Peyer's patch (tissue), 4 donors: ENCODE measurements at regions not wholly inside any gene's neighbourhood (a gene's known extent, or its start where the extent isn't known, plus 50 kb on each side); places are given as distances from the start of the nearest gene placed in this dataset.

Source experiments
- DNase-seq, 3 donors: peaks; one replicate each; pipeline ENCODE4 v3.0.0-alpha.2; 2017 to 2019
- H3K27ac ChIP-seq, 4 donors: fragments of 200-600 bp; sonication (generic); one replicate each; pipeline ENCODE4 v1.5.1; 2016 to 2019
- H3K27me3 ChIP-seq, 2 donors: fragments of 200-600 bp; sonication (generic); one replicate each; pipeline ENCODE4 v1.5.1; 2019
- H3K36me3 ChIP-seq, 3 donors: fragments of 200-600 bp; sonication (generic); one replicate each; pipeline ENCODE4 v1.5.1; 2016 to 2019
- H3K4me1 ChIP-seq, 4 donors: fragments of 200-600 bp; sonication (generic); one replicate each; pipeline ENCODE4 v1.5.1; 2016 to 2019
- H3K4me3 ChIP-seq, 4 donors: fragments of 200-600 bp; sonication (generic); 1 replicate in 3 of 4; 2 replicates in 1 of 4; pipeline ENCODE4 v1.5.1; 2016 to 2019; ENCODE audit warnings: mild to moderate bottlenecking in 1 of 4
- H3K9me3 ChIP-seq, 4 donors: fragments of 200-600 bp; sonication (generic); one replicate each; pipeline ENCODE4 v1.5.1; 2016 to 2019; ENCODE audit warnings: mild to moderate bottlenecking in 1 of 4
- CTCF ChIP-seq, 6 experiments: fragments of 450-650 bp in 4 of 6; fragments of 200-600 bp in 2 of 6; sonication (generic) in 1 of 6; IDR thresholded peaks; one replicate each; pipeline ENCODE4 v1.5.1; 2017 to 2019; ENCODE audit warnings: antibody characterized with exemption in 6 of 6, mild to moderate bottlenecking in 3 of 6, moderate library complexity in 1 of 6
- POLR2A ChIP-seq, 2 donors: fragments of 450-650 bp; IDR thresholded peaks; one replicate each; pipeline ENCODE4 v1.5.1; 2017; ENCODE audit warnings: antibody characterized with exemption in 2 of 2, mild to moderate bottlenecking in 2 of 2, moderate library complexity in 2 of 2

GRCh38 chr4:13900780-13901179 lies 273.3 kb upstream of the BOD1L1 start:
- Histone ChIP-seq H3K9me3 (no peaks in the 10 kb centered on the region), H3K36me3 (no peaks in the 10 kb centered on the region), H3K27ac (no peak overlapping the region), H3K4me3 (no peak overlapping the region), H3K4me1 (no peaks in the 10 kb centered on the region), H3K27me3 (no peaks in the 10 kb centered on the region)
- DNase-seq = no peak
- TF ChIP-seq POLR2A (IDR thresholded peaks at IDR 0.05) (no peak), CTCF (IDR thresholded peaks at IDR 0.05) (no peak)

- no peak overlapping the region for H3K4me3 ChIP-seq
- no peaks in the 10 kb centered on the region for H3K9me3 ChIP-seq
- H3K27ac ChIP-seq = no peak overlapping the region
- H3K4me1 ChIP-seq = no peaks in the 10 kb centered on the region
- TF ChIP-seq POLR2A (IDR thresholded peaks at IDR 0.05) = no peak
- no peak for TF ChIP-seq CTCF (IDR thresholded peaks at IDR 0.05)
- no peaks in the 10 kb centered on the region for H3K27me3 ChIP-seq
- no peak for DNase-seq
- H3K36me3 ChIP-seq = no peaks in the 10 kb centered on the region
Observed at GRCh38 chr4:13902146-13902545, 274.6 kb upstream of the BOD1L1 start.

- Histone ChIP-seq H3K27ac (no peak overlapping the region), H3K36me3 (no peaks in the 10 kb centered on the region), H3K9me3 (no peaks in the 10 kb centered on the region), H3K4me3 (no peak overlapping the region), H3K27me3 (no peaks in the 10 kb centered on the region), H3K4me1 (no peaks in the 10 kb centered on the region)
- no peak for DNase-seq
- TF ChIP-seq POLR2A (IDR thresholded peaks at IDR 0.05) = no peak
Observed at GRCh38 chr4:13903061-13903460, 275.5 kb upstream of the BOD1L1 start.

- Histone ChIP-seq H3K27me3 (no peaks in the 10 kb centered on the region), H3K27ac (no peak overlapping the region), H3K36me3 (no peaks in the 10 kb centered on the region), H3K4me3 (no peak overlapping the region), H3K9me3 (no peaks in the 10 kb centered on the region), H3K4me1 (no peaks in the 10 kb centered on the region)
- no peak for DNase-seq
- TF ChIP-seq CTCF (IDR thresholded peaks at IDR 0.05) (no peak), POLR2A (IDR thresholded peaks at IDR 0.05) (no peak)
Observed at GRCh38 chr4:13903901-13904300, 276.4 kb upstream of the BOD1L1 start.

GRCh38 chr4:13905543-13905942 lies 278.0 kb upstream of the BOD1L1 start:
- no peak for TF ChIP-seq POLR2A (IDR thresholded peaks at IDR 0.05)
- no peak for TF ChIP-seq CTCF (IDR thresholded peaks at IDR 0.05)
- no peaks in the 10 kb centered on the region for H3K36me3 ChIP-seq
- H3K4me1 ChIP-seq = no peaks in the 10 kb centered on the region
- H3K4me3 ChIP-seq = no peak overlapping the region
- no peaks in the 10 kb centered on the region for H3K9me3 ChIP-seq
- no peak overlapping the region for H3K27ac ChIP-seq
- H3K27me3 ChIP-seq = no peaks in the 10 kb centered on the region
- DNase-seq = no peak

- Histone ChIP-seq H3K4me1 (no peaks in the 10 kb centered on the region), H3K9me3 (no peaks in the 10 kb centered on the region), H3K36me3 (no peaks in the 10 kb centered on the region), H3K27me3 (no peaks in the 10 kb centered on the region), H3K27ac (peak overlapping the region in 1 of 4 donors; percentile 31), H3K4me3 (no peak overlapping the region)
- TF ChIP-seq POLR2A (IDR thresholded peaks at IDR 0.05) (no peak), CTCF (IDR thresholded peaks at IDR 0.05) (no peak)
- DNase-seq = no peak
Observed at GRCh38 chr4:13906727-13907126, 279.2 kb upstream of the BOD1L1 start.
